CD14-positive monocyte (primary cell): ENCODE measurements at regions not wholly inside any gene's neighbourhood (a gene's known extent, or its start where the extent isn't known, plus 50 kb on each side); places are given as distances from the start of the nearest gene placed in this dataset.

Source experiments
- DNase-seq, 3 donors: peaks; one replicate each; pipeline ENCODE4 v3.0.0-alpha.2; 2011 to 2022
- H2AFZ ChIP-seq: 2 replicates; pipeline ENCODE4 v1.6.0; 2012; ENCODE audit warnings: mild to moderate bottlenecking, low read depth, low read length, inconsistent platforms; ENCODE audit not compliant: insufficient read depth, poor library complexity, severe bottlenecking
- H3K27ac ChIP-seq, 2 donors: 1 replicate in 1 of 2; 2 replicates in 1 of 2; pipeline ENCODE4 v1.5.1; 2012 to 2013; ENCODE audit warnings: low read length in 2 of 2, control low read depth in 1 of 2, inconsistent platforms in 1 of 2, low read depth in 1 of 2, mild to moderate bottlenecking in 1 of 2
- H3K27me3 ChIP-seq, 2 donors: one replicate each; pipeline versions ENCODE4 v1.6.0 to v1.6.1; 2011 to 2013; ENCODE audit warnings: low read length in 2 of 2; ENCODE audit not compliant: control insufficient read depth in 2 of 2, insufficient read depth in 2 of 2
- H3K36me3 ChIP-seq, 2 donors: replicated peaks in 1 of 2; 1 replicate in 1 of 2; 2 replicates in 1 of 2; pipeline versions ENCODE4 v1.5.1 to v1.6.1; 2012 to 2013; ENCODE audit warnings: low read length in 2 of 2, control low read depth in 1 of 2, inconsistent platforms in 1 of 2, mild to moderate bottlenecking in 1 of 2; ENCODE audit not compliant: insufficient read depth in 2 of 2, control insufficient read depth in 1 of 2
- H3K4me1 ChIP-seq, 2 donors: 1 replicate in 1 of 2; 2 replicates in 1 of 2; pipeline versions ENCODE4 v1.5.1 to v1.6.1; 2012 to 2013; ENCODE audit warnings: low read length in 2 of 2, control low read depth in 1 of 2, inconsistent platforms in 1 of 2, mild to moderate bottlenecking in 1 of 2, moderate library complexity in 1 of 2; ENCODE audit not compliant: insufficient read depth in 2 of 2, control insufficient read depth in 1 of 2
- H3K4me2 ChIP-seq: replicated peaks from 2 replicates; pipeline ENCODE3; 2012; ENCODE audit warnings: low read length, moderate library complexity, mild to moderate bottlenecking; ENCODE audit not compliant: poor library complexity, severe bottlenecking; ENCODE audit errors: extremely low read depth
- H3K4me3 ChIP-seq, 3 experiments: fragments of 200-600 bp in 1 of 3; sonication (generic) in 1 of 3; replicated peaks in 1 of 3; 1 replicate in 2 of 3; 2 replicates in 1 of 3; pipeline ENCODE4 v1.5.1; 2011 to 2013; ENCODE audit warnings: low read length in 3 of 3, mild to moderate bottlenecking in 3 of 3, control low read depth in 2 of 3, low read depth in 2 of 3, inconsistent platforms in 1 of 3, moderate library complexity in 1 of 3
- H3K79me2 ChIP-seq: 2 replicates; pipeline ENCODE4 v1.6.0; 2012; ENCODE audit warnings: mild to moderate bottlenecking, control low read depth, inconsistent platforms, low read length, moderate library complexity; ENCODE audit not compliant: insufficient read depth
- H3K9ac ChIP-seq: 2 replicates; pipeline ENCODE4 v1.6.0; 2017; ENCODE audit warnings: low read length, mild to moderate bottlenecking; ENCODE audit not compliant: insufficient read depth, poor library complexity, severe bottlenecking
- H3K9me3 ChIP-seq, 2 donors: replicated peaks in 1 of 2; 1 replicate in 1 of 2; 2 replicates in 1 of 2; pipeline versions ENCODE4 v1.5.1 to v1.6.1; 2012 to 2013; ENCODE audit warnings: low read length in 2 of 2, control low read depth in 1 of 2; ENCODE audit not compliant: control insufficient read depth in 1 of 2, insufficient read depth in 1 of 2
- H4K20me1 ChIP-seq: 2 replicates; pipeline ENCODE4 v1.6.0; 2012; ENCODE audit warnings: mild to moderate bottlenecking, low read length, control low read depth, moderate library complexity; ENCODE audit not compliant: insufficient read depth
- H3K27ac Mint-ChIP-seq, 7 donors: one replicate each; pipeline ENCODE4 v1.8.0; 2020; ENCODE audit warnings: mild to moderate bottlenecking in 7 of 7, mixed read lengths in 7 of 7, moderate library complexity in 6 of 7, inconsistent platforms in 2 of 7
- H3K27me3 Mint-ChIP-seq, 3 donors: one replicate each; pipeline ENCODE4 v1.8.0; 2021 to 2022; ENCODE audit warnings: low read depth in 3 of 3, mild to moderate bottlenecking in 3 of 3, mixed read lengths in 3 of 3, moderate library complexity in 3 of 3, inconsistent platforms in 1 of 3
- H3K36me3 Mint-ChIP-seq, 2 donors: one replicate each; pipeline ENCODE4 v1.8.0; 2020; ENCODE audit warnings: mixed read lengths in 2 of 2, inconsistent platforms in 1 of 2, mild to moderate bottlenecking in 1 of 2
- H3K4me1 Mint-ChIP-seq: one replicate; pipeline ENCODE4 v1.8.0; 2020; ENCODE audit warnings: mild to moderate bottlenecking, mixed read lengths
- H3K4me3 Mint-ChIP-seq, 2 donors: one replicate each; pipeline ENCODE4 v1.8.0; 2020; ENCODE audit warnings: mild to moderate bottlenecking in 2 of 2, mixed read lengths in 2 of 2, moderate library complexity in 1 of 2
- H3K9me3 Mint-ChIP-seq, 7 donors: one replicate each; pipeline ENCODE4 v1.8.0; 2020 to 2022; ENCODE audit warnings: mixed read lengths in 7 of 7, mild to moderate bottlenecking in 6 of 7, moderate library complexity in 6 of 7, inconsistent platforms in 2 of 7
- WGBS: methylation state at CpG from one replicate; pipeline ENCODE4 v1.1.5; 2013; ENCODE audit warnings: missing lambda C conversion rate; ENCODE audit not compliant: insufficient coverage; 5-methylcytosine and 5-hydroxymethylcytosine counted together
- intact Hi-C, 2 donors: fragments of 100-400 bp; cut with micrococcal nuclease; formaldehyde crosslinking; loops; one replicate each; pipeline versions ENCODE4 v1.15.0 to v1.15.1; 2023
- TF ChIP-seq, protein P1 (sequence below): fragments of 200-600 bp; IDR thresholded peaks from one replicate; pipeline ENCODE4 v1.8.0; 2022; ENCODE audit warnings: antibody characterized with exemption, mild to moderate bottlenecking

GRCh38 chr2:120825370-120826259, 89.9 kb downstream of the GLI2 start:
- WGBS: 90% methylated on average over 13 of the region's 13 CpGs
- no peaks in the 10 kb centered on the region for H4K20me1 ChIP-seq

GRCh38 chr2:120826260-120826648, 90.6 kb downstream of the GLI2 start:
- peak overlapping the region in 1 of 2 donors; percentile 24 for H3K4me3 Mint-ChIP-seq

More at GRCh38 chr2:120825370-120826259, 89.9 kb downstream of the GLI2 start:
- no peaks in the 10 kb centered on the region for H3K79me2 ChIP-seq
- no peaks in the 10 kb centered on the region for H3K9me3 ChIP-seq
- Mint-ChIP-seq H3K9me3 (no peaks in the 10 kb centered on the region), H3K27me3 (peaks cover 3 to 7% (median 4%) of the 10 kb centered on the region in 3 donors), H3K4me3 (no peak overlapping the region), H3K4me1 (no peaks in the 10 kb centered on the region), H3K36me3 (no peaks in the 10 kb centered on the region), H3K27ac (no peak overlapping the region)
- H3K36me3 ChIP-seq: no peaks in the 10 kb centered on the region
- intact Hi-C loops: no loop called here
- no peak for DNase-seq
- no peak overlapping the region for H3K4me2 ChIP-seq
- no peak overlapping the region for H3K27ac ChIP-seq
- no peak overlapping the region for H3K9ac ChIP-seq
- no peaks in the 10 kb centered on the region for H3K27me3 ChIP-seq
- no peak overlapping the region for H2AFZ ChIP-seq
- TF ChIP-seq, protein P1, sequence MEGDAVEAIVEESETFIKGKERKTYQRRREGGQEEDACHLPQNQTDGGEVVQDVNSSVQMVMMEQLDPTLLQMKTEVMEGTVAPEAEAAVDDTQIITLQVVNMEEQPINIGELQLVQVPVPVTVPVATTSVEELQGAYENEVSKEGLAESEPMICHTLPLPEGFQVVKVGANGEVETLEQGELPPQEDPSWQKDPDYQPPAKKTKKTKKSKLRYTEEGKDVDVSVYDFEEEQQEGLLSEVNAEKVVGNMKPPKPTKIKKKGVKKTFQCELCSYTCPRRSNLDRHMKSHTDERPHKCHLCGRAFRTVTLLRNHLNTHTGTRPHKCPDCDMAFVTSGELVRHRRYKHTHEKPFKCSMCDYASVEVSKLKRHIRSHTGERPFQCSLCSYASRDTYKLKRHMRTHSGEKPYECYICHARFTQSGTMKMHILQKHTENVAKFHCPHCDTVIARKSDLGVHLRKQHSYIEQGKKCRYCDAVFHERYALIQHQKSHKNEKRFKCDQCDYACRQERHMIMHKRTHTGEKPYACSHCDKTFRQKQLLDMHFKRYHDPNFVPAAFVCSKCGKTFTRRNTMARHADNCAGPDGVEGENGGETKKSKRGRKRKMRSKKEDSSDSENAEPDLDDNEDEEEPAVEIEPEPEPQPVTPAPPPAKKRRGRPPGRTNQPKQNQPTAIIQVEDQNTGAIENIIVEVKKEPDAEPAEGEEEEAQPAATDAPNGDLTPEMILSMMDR: no peak
- H3K4me3 ChIP-seq: no peak overlapping the region
- H3K4me1 ChIP-seq: no peaks in the 10 kb centered on the region

More at GRCh38 chr2:120826260-120826648, 90.6 kb downstream of the GLI2 start:
- TF ChIP-seq, protein P1: no peak
- no peaks in the 10 kb centered on the region for H4K20me1 ChIP-seq
- 93% methylated on average over 6 of the region's 10 CpGs for WGBS
- H3K36me3 ChIP-seq: no peaks in the 10 kb centered on the region
- H3K4me2 ChIP-seq: no peak overlapping the region
- H3K36me3 Mint-ChIP-seq: no peaks in the 10 kb centered on the region
- no peak overlapping the region for H3K9ac ChIP-seq
- no peaks in the 10 kb centered on the region for H3K79me2 ChIP-seq
- H3K4me1 Mint-ChIP-seq: no peaks in the 10 kb centered on the region
- no peak for DNase-seq
- H3K27me3 ChIP-seq: no peaks in the 10 kb centered on the region
- no peak overlapping the region for H3K27ac Mint-ChIP-seq
- intact Hi-C loops: no loop called here
- peaks cover 4% of the 10 kb centered on the region in 3 donors for H3K27me3 Mint-ChIP-seq
- no peaks in the 10 kb centered on the region for H3K9me3 ChIP-seq
- H3K4me3 ChIP-seq: no peak overlapping the region
- H3K9me3 Mint-ChIP-seq: no peaks in the 10 kb centered on the region
- no peak overlapping the region for H3K27ac ChIP-seq
- no peaks in the 10 kb centered on the region for H3K4me1 ChIP-seq
- H2AFZ ChIP-seq: no peak overlapping the region
